NCI-H345 treated with DMSO at 0.1 percent for 48 hours (cell line): ENCODE measurements at regions not wholly inside any gene's neighbourhood (a gene's known extent, or its start where the extent isn't known, plus 50 kb on each side); places are given as distances from the start of the nearest gene placed in this dataset.
"Not testable (repeated sequence)": the region's sequence is repeated elsewhere in the genome, so short reads cannot be mapped to it uniquely, and the experiment has no call there.

Experiments
- DNase-seq: peaks from one replicate; lab custom pipeline; 2025; ENCODE audit not compliant: unreplicated experiment; lab: John Stamatoyannopoulos, UW

DNA sequence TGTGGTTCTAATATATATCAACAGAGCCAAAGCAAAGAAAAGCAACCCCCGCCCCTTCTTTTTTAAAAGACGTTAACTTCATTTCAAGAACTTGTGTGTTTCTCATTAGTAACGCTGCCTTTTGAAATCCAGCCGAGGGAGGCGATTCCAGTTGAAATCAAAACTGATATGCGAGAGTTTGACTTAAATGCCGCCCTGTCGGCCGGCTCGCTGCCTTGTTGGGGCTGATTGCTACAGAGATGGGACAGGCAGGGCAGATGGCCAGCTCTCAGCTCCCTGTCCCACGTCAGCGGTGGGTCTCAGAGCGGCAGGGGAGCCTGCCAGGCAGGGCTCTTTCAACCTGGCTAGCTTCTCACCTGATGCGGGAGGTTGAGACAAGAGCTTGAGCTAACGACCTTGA lies 51.9 kb upstream of the ALX4 start:
- no peak for DNase-seq

GRCh38 chr11:44363116-44363515 lies 53.2 kb upstream of the ALX4 start:
- DNase-seq: no peak

GRCh38 chr11:44364596-44364995 lies 54.7 kb upstream of the ALX4 start:
- no peak for DNase-seq

DNA sequence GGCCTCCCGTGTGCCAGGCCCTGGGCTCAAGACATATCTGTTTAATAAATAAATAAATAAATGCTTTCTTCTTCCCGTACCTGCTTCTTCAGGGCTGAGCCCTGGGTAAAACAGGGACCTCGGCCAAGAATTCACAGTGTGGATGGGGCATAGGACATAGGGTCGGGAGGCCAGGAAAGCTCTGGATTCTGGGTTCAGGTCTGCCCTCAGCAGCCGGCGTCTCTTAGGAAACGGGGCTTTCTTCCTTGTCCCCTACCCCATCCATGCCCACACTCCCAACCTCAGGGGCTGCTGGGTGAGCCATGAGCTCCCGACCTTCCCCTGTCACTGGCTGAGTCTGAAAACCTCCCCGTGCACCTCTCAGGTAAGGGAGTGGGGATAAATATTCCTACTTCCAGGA lies 55.7 kb upstream of the ALX4 start:
- DNase-seq: no peak

GRCh38 chr11:44366026-44366425 lies 56.1 kb upstream of the ALX4 start:
- no peak for DNase-seq

DNA sequence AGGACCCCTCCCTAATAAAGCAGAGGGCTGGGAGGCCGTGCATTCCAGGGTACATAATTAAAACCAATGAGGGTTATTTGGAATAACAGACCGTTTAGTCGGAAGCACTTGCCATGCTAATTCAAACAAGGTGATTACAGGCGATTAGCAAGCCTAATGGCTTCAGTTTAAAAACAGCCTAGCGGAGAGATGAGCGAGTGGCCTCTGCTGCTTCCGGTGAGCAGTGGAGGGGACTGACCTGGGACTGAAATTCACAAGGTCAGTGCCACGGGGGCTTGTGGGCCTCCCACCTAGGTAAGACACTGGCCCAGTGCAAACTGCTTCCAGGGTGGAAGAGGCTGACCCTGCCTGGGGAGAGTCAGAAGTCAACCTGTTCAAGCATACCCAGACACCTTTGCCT lies 56.8 kb upstream of the ALX4 start:
- no peak for DNase-seq

DNA sequence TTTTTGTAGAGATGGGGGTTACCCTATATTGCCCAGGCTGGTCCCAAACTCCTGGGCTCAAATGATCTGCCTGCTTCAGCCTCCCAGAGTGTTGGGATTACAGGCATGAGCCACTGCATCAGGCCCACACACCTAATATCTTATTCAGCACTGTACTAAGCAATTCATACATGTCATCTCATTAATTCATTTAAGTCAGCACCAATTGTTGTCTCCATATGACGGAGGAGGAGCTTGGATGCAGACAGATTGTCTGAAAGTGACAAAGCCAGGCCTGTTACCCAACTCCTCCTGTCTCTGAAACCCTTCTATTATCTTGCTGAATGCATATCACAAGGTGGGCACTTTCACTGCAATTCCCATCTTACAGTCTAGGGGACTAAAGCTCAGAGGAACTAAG lies 57.5 kb upstream of the ALX4 start:
- DNase-seq: no peak

- DNase-seq: no peak
These were observed 58.9 kb upstream of the ALX4 start for GRCh38 chr11:44368886-44369285.

DNA sequence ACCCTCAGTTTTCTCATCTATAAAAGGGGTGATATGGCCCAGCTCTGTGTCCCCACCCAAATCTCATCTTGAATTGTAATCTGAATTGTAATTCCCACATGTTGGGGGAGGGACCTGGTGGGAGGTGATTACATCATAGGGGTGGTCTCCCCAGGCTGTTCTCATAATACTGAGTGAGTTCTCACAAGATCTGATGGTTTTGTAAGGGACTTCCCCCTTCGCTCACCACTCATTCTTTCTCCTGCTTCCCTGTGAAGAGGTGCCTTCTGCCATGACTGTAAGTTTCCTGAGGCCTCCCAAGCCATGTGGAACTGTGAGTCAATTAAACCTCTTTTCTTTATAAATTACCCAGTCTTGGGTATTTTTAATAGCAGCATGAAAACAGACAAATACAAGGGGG lies 61.1 kb upstream of the ALX4 start:
- DNase-seq: not testable (repeated sequence)

GRCh38 chr11:44371706-44372105 lies 61.8 kb upstream of the ALX4 start:
- DNase-seq: no peak

DNA sequence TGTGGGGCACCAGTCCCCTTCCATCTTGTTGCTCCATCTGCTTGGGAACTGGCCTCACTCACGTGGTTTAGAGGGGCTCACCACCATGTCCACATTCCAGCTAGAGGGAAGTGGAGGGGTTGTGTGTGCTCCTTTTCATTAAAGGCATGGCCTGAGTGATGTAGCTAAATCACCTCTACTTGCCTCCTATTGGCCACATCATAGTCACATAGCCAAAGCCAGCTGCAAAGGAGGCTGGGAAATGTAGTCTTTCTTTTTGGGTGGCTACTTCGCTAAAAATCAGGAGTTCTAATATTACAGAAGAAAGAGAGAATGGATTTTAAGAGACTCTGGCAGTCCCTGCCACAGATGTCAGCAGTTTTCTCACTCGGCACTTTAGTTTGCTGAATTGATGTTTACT lies 63.0 kb upstream of the ALX4 start:
- DNase-seq: no peak

GRCh38 chr11:44374001-44374400 lies 64.1 kb upstream of the ALX4 start:
- DNase-seq: no peak

GRCh38 chr11:44376423-44376822 lies 66.5 kb upstream of the ALX4 start:
- DNase-seq: no peak

GRCh38 chr11:44377121-44377520 lies 67.2 kb upstream of the ALX4 start:
- DNase-seq: no peak

DNA sequence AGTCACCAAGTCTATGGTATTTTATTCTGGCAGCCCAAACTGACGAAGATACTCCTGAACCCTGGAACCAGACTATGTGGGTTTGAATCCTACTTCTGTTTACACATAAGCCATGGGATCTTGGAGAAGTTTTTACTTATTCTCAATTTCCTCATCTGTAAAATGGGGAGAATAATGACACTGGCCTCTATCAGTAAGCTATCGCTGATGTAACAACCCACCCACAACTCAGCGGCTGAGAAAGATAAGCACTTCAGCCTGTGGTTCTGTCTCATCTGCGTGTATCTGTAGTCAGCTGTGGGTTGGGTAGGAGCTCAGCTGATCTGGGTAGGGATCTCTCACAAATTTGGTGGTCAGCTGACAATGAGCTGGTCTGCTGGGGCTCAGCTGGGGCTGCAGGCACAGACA lies 68.0 kb upstream of the ALX4 start:
- DNase-seq: no peak

DNA sequence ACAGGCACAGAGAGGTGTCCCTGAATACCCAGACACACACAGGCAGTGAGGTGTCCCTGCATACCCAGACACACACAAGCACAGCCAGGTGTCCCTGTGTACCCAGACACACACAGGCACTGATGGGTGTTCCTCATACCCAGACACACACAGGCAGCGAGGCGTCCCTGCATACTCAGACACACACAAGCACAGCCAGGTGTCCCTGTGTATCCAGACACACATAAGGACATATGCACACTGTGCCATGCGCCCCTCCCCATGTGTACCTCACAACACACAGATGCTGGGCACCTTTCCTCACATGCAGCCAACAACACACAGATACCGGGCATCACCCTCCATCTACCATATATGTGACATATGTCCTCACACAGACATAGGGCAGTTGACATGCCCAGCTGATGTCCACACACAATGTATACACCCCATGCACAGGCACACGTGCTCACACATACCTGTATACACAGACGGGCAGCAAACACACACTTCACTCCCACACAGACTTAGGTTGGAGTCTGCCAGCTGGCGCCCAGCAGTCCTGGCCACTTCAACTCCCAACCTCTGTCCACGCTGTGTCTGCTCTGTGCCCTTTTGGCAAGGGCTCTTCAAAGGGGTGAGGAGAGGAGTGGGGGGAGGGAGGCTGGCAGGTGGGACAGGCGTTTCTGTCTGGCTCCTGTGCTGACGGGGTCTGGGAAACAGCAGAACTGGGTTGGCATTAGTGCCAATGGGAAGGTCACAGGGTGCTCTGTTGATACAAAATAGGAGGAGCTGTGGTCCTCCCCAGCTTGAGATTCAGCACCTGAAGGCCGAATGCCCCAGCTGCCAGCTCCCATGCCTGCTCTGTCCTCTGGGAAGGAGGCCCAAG lies 69.4 kb upstream of the ALX4 start:
- no peak for DNase-seq

DNA sequence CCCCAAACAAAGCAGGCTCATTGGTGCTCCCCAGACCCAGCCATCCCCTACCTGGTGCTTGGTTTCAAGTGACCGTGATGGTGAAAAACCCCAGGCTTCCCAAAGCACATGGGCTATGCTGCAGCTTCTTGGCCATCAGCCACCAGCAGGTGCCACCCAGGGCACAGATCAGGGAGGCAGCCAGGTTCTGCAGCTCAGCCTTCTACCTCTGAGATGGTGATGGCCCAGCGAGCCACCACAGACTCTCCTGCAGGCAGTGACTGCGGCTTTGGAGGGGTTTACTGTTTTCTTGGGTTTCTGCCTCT lies 70.0 kb upstream of the ALX4 start:
- DNase-seq: no peak

- DNase-seq: no peak
These were observed 70.9 kb upstream of the ALX4 start for GRCh38 chr11:44380820-44381219.

- DNase-seq: no peak
These were observed 71.3 kb upstream of the ALX4 start for GRCh38 chr11:44381261-44381660.

DNA sequence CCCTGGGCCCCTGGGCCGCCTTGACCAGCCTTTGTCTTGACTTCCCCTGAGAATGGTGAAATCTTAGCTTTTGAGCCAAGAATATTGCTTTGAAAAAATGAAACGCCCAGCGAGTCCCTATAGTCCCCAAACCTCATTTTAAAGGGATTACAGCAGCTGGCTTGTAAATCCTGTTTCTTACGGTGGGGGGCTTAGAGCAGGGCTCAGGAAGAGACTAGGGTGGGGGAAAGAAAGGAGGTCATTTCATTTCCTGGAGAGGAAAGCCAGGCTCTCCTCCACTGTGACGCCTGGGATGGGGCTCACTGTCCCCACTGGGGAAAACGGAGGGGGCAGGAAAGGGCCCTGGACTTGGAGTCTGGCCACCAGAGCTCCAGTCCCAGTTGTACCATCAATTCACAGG lies 72.2 kb upstream of the ALX4 start:
- no peak for DNase-seq

DNA sequence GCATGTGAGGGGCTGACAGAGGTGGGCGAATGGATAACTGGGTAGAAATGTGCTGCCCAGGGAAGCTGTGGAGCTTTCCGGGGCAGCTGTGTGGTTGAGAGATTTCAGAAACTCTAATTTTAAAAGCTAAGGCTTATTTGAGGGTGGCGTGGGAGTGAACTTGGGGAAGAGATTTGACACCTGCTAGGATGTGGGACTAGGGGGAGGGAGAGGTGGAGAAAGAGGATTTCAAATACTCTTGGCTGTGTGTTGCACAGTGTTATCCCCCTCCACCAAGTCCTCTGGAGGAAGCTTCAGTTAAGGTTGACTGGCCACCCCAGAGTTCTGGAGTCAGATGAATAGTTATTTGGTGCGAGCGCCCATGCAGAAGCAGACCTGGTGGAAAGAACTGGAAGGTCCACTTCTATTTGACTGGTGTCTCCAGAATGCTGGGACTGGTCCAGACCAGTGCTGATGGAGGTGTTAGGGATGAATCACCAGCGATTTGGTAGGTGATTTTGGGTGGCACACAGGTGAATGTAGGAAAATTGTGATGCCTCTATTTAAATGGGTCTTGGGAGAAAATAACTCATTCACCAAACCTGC lies 72.8 kb upstream of the ALX4 start:
- DNase-seq: no peak

GRCh38 chr11:44383246-44383645 lies 73.3 kb upstream of the ALX4 start:
- no peak for DNase-seq

DNA sequence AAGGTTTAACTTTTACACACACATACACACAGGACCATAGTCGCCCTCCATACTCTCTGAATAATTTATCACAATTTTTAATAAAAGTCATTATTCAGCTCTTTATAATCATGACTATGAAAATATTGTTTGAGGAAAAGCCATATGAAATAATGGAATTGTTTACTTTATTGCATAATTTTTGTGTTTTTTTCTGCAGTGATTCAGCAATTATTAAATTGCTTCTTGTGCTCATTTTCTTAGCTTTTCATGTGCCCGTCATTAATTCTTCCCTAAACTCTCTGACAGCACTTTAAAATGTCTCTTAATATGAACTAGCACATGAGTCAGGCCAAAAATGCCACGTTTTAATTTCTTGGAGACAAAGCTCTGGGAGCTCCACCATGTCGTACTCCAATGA lies 77.5 kb upstream of the ALX4 start:
- DNase-seq: no peak
